GM19395 (cell line): ENCODE measurements at regions not wholly inside any gene's neighbourhood (a gene's known extent, or its start where the extent isn't known, plus 50 kb on each side); places are given as distances from the start of the nearest gene placed in this dataset.
"Not testable (repeated sequence)": the region's sequence is repeated elsewhere in the genome, so short reads cannot be mapped to it uniquely, and the experiment has no call there.

Source experiments
- ATAC-seq: cut with Tn5 transposase; IDR thresholded peaks from one replicate; pipeline ENCODE4 v1.9.1; 2021; ENCODE audit warnings: mild to moderate bottlenecking, moderate library complexity; ENCODE audit not compliant: unreplicated experiment

DNA sequence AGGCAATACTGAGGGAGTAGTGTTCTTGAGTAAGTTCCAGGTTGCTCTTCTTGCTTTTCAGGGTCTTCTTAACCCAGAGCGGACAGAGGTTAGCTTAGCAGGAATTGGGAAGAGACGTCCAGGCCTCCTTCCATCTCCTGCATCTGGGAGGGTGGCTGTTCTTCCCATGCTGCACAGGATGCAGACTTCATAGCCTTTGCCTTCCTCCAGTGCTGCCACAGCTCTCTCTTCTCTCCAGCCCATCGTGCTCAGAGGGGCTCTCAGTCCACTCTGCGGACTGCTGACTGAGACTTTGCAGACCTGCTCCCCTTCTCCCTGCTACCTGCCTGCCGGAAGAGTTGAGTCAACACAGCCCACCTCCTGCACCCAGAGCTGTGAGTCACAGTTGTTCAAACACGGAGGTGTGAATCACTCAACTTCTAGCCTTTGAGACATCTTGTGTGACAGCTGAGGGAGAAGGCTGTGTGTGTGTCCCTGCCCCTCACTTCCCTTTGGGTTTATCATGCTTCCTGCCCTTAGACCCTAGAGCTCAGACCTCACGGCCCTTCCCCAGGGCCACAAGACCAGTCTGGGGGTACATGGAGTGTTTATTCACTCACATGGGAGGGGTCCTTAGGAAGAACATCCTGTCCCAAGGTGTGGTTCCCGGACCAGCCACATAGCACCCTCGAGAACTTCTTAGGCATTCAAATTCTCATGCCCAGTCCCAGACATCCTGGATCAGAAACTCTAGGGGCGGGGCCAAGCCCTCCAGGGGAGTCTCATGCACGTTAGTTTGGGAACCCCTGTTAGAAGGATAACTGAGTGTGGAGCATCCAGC, 158.3 kb upstream of the CACNA1E start:
- ATAC-seq: no peak

DNA sequence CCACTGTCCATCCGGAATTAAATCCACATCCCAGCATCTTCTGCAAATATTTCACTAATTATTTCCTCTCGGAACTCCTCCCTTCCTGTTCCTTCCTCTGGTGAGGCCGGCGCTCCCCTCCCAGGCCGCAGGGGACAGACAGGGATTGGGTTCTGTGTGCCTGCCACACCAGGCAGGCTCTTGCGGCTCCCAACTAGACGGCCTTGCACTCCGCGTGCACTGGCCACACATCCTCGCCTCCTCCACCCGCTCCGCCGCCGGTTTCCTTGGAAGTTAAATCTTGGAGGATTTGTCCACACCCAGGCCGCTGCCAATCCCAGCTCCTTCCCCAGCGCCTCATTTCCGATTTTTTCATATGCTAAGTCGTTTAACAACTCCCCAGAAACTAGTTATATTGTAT, 157.6 kb upstream of the CACNA1E start:
- not testable (repeated sequence) for ATAC-seq

DNA sequence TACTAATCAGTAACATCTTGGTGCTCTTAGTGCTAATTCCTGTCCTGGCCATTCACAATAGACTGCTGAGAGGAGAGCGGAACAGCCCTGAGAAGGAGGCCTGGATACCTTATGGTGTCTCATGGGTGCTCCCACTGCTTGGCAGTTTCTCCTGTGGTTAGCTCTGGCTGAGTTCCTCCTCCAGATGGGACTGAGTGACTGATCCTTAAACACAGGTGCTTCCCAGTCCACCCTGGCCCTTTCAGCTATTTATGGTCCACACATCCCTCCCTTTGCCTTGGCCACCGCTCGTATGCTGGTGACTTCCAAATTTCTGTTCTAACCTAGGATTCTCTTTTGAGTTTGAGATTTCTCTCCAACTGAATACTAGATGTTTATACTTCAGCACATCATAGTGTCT, 157.0 kb upstream of the CACNA1E start:
- no peak for ATAC-seq

DNA sequence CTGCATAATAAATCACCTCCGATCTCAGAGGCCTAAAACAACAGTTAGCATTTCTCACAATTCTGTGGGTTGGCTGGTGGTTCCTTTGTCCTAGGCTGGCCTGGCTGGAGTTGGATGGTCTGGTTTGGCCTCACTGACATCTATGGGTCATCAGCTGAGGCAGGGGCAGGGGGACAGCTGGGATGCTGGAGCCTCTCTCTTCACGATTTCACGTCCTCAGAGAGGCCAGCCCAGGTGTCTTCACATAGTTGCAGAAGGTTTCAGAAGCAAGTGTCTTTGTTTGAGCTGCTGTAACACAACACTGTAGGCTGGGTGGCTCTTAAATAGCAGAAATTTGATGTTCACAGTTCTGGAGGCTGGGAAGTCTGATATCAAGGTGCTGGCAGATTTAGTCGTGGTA, 155.5 kb upstream of the CACNA1E start:
- ATAC-seq: no peak

DNA sequence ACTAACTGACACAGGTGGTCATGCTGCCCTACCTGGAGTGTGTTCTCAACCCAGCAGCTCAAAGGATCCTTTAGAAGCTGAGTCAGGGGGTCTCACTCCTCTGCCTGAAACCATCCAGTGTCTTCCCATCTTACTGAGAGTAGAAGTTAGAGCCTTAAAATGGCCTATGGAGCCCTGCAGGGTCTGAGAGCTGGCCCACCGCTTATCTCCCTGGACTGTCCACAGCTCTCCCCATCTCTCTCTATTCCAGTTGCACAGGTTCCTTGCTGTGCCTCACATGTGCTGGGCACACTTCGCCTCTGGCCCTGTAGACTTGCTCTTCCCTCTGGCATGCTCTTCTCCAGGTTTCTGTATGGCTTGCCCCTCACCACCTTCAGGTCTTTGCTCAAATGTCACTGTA, 148.6 kb upstream of the CACNA1E start:
- no peak for ATAC-seq

DNA sequence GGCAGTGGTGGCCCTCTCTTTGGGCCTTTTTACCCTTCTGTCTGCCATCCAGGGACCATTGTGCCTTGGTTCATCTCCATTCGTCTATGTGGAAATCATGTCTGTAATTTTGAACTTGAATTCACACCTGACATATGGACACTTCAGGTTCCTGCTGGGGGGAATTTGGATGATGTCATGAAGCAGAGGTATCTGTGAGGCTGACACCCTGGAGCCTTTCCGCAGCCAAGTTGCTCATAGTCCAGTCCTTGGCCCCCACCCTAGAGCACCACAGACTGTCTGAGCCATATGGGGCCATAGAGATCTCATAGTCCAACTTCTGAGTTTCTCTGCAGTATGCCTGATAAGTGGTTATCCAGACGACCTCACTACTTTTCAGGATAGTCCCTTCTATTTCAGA, 147.7 kb upstream of the CACNA1E start:
- ATAC-seq: no peak

DNA sequence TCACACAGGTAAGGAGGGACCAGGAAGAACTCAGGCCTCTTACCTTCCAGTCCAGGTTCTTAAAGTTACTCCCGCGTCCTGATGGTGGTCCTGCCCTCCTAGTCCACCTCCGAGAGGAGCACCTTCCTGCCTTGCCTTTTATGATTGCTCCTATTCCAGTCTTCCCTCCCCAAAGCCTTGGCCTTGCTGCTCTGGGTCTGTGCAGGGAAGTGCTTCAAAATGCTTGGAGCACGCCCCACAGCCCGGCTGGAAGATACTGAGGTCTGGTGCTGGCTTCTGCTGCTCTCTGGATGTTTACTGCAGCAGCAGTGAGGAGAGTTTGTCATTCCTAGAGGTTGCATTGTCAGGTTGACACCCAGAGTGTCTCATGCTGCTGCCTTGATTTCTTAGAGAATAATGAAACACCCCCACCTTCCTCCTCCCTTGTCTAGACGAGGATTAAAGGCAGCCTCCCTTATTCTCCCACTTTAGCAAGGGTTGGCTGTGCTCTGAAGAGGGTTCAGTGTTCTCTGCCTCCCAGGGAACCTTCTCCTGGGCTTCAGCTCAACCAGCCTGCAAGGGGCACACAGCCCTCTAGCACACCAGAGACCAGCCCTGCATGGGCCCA, 142.2 kb upstream of the CACNA1E start:
- no peak for ATAC-seq

DNA sequence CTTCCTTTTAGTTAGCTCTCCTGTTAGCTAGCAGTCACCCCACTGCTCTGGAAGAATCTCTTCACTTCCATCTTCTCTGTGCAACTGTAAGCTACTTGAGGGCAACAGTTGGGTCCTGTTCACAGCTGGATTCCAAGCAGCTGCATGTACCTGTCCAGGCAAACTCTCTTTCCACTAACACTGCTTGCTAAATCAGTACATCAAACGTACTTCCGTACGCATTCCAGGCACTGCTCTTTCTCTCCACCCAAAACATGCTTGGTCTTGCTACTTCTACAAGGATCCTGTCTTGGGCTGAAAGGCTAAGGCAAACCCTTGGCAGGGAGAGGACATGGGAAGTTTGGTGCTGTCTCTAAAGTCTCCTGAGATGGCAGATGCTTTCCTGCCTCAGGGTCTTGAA, 139.2 kb upstream of the CACNA1E start:
- no peak for ATAC-seq

DNA sequence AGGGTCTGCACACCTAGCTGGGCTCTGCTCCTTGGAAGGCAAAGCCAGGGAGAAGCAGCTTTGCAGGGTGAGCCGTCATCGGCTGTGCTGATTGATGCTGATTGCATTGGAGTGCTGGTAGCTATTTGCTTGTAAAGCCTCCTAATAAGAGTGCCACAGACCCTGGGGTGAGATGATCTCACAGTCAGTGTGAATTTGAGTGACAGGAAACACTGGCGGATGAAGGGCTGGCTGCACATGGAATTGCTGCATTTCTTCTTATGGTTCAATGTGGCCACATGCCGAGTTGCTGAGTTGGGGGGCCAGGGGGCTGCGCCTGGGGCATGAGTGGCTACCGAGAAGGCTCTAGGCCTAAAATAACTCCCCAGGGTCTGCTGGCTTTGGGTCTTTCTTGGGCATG, 138.2 kb upstream of the CACNA1E start:
- ATAC-seq: no peak

DNA sequence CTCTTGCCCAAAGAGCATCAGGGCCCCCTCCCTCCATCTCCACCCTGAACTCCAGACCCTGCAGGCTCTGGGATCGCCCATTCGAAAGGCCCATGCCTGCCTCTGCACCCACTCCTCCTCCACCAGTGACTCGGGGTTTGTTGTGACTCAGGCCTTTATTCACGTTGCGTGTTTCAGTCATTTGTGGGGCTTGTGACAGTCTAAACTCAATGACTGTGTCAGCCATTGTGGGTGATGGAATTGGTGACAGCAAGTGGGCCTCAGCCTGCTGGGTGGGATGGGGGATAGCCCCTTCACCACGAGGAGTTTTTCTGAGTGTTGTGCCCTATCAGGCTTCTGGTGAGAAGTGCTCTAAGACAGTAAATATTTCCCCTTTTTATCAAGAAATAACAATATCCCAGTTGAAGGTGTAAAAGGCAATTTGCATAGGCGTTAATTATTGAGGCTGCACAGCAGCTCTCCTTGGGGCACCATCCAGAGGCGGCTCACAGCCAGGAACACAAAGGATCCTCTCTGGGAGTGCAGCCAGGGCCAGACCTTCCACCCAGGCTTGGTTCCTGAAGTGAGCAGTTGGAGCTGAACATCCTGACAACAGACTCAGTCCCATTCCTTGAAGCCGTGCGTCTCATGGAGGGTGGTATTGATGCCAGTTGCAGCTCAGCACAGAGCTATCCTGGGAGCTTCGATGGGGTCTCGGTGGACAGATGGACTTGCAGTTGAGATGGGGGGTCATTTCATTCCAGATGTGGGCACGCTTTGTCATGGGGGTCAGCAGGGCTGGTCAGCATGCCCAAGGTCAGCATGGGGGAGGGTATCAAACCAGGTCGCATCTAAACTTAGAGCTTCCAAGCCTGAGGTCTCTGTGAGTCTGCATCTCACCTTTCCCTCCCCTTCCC, 135.6 kb upstream of the CACNA1E start:
- no peak for ATAC-seq

DNA sequence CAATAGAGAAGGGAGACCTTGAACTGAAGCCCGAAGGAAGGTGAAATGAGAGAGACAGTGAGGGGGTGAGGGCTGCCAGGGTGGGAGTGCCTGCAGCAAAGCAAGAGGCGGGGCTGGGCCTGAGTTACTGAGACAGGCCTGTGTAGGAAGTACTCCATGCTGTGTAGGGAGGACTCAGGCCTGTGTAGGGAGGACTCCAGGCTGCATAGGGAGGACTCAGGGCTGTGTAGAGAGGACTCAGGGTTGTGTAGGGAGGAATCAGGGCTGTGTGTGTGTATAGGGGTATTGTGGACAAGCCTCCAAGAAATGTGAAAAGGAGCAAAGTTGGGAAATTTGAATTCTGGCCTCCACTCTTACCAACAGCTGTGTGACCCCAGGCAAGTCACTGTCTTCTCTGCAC, 133.8 kb upstream of the CACNA1E start:
- ATAC-seq: no peak

DNA sequence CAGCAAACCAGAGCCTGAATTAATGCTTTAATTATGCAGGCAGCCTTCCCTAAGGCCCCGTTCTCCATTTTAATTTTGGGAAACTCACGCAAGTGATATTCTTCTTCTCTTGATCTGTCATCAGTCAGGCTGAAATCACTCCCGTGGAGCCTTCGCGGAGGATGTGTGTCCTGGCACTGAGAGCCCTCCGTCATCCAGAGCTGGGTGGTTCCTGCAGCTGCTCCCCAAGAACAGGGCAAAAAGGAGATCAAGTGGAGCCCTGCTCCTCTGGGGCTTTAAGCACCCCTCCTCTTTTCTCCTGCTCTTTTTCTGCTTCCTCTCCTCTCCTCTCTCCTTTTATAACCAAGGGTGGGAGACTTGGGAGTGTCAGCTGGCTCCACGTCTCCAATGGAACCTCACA, 133.2 kb upstream of the CACNA1E start:
- ATAC-seq: no peak

DNA sequence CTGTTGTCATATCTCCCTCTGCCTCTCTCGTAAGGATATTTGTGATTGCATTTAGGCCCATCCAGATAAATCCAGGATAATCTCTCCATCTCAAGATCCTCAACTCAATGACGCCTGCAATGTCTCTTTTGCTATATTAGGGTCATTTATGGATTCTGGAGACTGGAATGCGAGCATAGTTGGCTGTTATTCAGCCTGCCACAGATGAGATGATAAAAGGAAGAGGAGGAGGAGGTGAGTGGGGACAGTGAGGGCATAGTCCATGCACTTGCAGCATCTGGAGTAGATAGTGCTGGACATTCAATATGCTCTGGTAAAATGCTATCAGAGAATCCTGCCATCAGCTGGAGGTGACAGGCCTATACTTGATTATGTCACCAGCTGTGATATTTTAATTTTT, 131.6 kb upstream of the CACNA1E start:
- ATAC-seq: no peak

DNA sequence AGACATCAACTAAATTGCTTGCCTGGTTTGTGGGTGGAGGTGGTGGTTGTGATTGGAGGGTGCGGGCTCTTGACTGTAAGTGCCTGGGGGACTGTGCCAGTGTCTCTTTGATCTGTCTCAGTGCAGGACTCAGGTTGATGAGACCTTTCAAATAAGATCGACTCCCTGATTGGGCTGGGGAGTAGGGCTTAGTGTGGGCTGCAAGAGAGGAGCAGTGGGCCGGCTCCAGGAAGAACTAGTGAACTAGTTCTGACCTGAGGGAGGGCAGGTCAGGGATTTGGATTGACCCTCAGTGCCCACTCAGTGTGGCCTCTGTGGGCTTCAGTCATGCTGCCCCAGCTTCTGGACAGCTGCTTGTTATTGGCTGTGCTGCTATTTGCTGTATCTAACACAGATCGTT, 130.6 kb upstream of the CACNA1E start:
- no peak for ATAC-seq

DNA sequence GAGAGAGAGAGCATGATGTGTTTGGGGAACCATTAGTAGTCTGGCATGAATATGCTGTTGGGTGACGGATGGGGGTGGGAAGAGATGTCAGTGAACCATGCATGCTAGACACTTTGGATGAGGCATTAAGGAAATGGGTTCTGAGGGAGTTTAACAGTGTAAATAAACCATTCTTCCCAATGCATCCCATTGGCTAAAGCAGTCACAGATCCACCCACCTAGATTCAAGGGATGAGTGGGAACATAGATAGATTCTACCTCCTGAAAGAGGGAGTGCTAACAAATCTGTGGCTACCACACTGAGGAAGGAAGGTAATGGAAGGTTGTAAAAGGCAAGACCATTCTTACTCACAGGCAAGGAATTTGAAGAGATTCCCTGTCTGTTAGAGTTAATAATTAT, 129.8 kb upstream of the CACNA1E start:
- no peak for ATAC-seq

DNA sequence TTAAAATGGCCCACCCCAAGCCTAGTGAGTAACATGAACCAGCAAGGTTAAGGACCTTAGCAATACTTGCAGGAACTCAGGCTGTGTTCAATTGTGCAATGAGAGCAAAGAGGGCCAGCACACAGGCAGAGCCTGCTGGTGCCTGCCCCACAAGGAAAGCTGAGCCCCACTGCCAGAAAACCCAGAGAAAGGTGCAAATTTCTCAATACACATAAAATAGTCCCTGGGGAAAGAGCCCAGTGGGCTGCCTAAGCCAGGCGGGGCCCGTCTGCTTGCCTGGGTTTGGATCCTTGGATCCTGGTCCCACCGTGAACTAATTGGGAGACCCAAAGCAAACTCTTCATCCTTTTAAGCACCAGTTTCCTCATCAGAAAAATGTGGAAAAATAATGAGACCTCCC, 128.5 kb upstream of the CACNA1E start:
- no peak for ATAC-seq

DNA sequence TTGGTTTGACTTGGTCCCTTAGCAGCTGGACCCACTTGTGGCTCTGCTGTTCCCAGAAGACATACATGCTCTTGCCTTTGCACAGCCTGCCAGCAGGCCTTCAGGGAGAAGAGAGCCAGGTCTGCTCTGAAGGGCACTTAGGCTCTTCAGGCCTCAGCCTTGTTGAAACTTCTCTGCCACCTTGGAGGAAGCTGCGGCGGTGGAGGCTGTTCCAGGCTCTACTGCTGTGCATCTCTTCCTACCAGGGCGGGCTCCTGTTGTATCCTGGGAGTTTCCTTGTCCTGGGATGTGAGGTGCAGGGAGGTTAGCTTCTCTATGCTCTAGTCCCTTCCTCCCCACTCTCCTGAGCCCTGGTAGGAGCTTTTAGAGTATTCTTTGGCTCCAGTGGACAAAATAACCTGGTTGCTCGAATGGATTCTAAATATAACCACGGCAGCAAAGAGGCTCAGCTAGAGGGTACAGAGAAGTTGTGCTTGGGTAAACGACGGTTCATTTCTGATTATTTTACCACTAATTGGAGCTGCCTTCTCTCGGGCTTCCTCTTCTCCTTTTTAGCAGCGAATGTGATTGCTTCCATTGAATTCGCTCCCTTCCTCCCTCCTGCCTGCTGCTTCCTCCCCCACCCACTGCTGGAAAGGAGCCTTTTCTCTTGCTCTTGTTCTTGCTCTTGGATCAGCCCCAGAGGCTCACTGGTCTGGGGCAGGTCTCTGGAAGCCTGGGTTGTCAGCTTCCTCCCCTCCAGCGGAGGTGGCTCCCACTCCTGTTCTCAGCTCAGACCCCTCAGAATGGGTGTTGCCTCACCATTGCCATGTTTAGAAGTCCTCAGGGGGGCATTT, 126.6 kb upstream of the CACNA1E start:
- ATAC-seq: no peak

DNA sequence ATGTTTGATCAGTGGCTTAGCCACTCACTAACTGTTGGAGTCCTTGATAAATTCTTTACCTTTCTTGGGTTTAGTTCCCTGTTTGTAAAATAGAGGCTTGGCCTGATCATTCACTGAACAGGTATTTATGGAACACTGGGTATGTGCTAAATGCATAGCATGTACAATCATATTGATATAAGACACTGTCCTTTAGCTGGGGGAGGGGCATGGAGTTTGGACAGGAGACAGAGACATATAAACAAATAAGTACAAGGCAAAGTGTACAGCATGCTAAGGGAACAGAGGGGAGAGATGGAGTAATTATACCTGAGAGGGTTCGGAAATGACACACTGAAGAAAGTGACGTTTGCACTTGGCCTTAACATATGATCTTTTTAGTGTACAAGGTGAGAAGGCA, 124.3 kb upstream of the CACNA1E start:
- no peak for ATAC-seq

DNA sequence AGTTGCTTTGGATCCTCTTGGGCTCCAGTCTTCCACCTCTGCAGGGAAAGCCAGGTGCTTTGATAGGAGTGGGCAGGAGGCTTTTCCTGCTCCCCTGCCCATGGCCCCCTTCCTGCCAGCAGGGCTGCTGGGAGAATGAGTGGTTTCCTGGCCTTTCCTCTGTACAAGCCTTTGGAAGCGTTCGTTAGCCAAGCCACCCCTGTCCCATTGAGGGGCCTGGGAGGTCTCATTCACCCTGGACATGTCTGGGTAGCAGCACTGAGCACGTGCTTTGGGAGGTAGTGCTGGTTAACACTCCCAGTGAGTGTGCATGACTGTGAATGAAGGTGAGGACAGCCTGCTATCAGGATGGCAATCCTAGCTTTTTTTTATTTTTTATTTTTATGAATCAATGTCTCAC, 118.5 kb upstream of the CACNA1E start:
- no peak for ATAC-seq

DNA sequence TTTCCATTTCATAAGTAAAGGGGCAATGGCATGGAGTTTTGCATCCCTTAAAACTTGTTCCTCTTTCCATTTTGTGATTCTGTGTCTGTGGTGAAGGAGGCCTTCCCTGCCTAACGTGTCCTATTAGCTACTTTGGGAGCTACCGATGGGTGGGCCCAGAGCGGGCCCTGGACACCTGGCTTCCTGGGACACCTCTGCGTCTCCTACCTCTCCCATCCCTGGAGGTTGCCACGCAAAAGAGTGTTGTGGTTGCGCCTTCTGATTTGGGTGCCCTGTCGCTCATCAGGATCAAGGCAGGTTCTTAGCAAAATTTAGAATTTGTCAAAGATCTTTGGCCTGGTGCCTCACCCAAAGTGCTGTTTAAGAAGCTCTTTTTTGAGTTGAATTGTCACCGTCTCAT, 116.4 kb upstream of the CACNA1E start:
- no peak for ATAC-seq

DNA sequence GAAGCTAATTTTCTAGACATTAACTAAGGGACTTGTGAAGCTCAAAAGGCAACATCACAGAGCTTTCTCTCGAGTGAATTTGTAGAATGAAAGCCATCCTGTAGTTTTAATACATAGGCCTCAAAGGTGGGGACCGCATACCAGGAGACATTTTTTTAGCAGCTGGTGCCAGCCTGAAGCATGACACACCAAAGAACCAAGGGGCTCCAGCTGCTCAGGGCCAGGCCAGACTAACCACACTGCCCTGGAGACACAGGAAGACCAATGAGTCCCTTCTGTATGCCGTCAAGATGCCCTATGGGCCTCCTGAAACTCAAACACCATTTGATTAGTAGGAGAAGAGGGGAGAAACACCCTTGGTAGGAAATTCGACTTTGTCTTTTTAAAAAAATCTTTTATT, 113.9 kb upstream of the CACNA1E start:
- no peak for ATAC-seq
